Right cardiac atrium (tissue), 5 donors: ENCODE measurements at regions not wholly inside any gene's neighbourhood (a gene's known extent, or its start where the extent isn't known, plus 50 kb on each side); places are given as distances from the start of the nearest gene placed in this dataset.
"Not testable (repeated sequence)": the region's sequence is repeated elsewhere in the genome, so short reads cannot be mapped to it uniquely, and the experiment has no call there.

Experiments used
- ATAC-seq, 2 donors: fragments of 200-7000 bp; cut with Tn5 transposase; one replicate each; pipeline versions ENCODE4 v1.8.0 to v1.9.1; 2020; ENCODE audit warnings: moderate library complexity in 2 of 2, mild to moderate bottlenecking in 1 of 2
- DNase-seq, 3 donors: peaks; one replicate each; pipeline ENCODE4 v3.0.0-alpha.2; 2020
- H3K27ac ChIP-seq: one replicate; pipeline ENCODE4 v1.5.1; 2013; ENCODE audit warnings: mild to moderate bottlenecking, low read length, control low read depth, moderate library complexity
- H3K27me3 ChIP-seq: one replicate; pipeline ENCODE4 v1.6.1; 2013; ENCODE audit not compliant: control insufficient read depth, insufficient read depth
- H3K4me1 ChIP-seq: one replicate; pipeline ENCODE4 v1.6.1; 2013; ENCODE audit warnings: low read length; ENCODE audit not compliant: control insufficient read depth, insufficient read depth
- H3K4me3 ChIP-seq: one replicate; pipeline ENCODE4 v1.5.1; 2013; ENCODE audit warnings: low read length, control low read depth
- H3K9me3 ChIP-seq: one replicate; pipeline ENCODE4 v1.6.1; 2013; ENCODE audit warnings: low read length; ENCODE audit not compliant: control insufficient read depth
- WGBS: extraction: QIAGEN DNeasy Blood & Tissue Kit; methylation state at CpG from one replicate; pipeline ENCODE4 v1.1.7; 2013; 5-methylcytosine and 5-hydroxymethylcytosine counted together
- intact Hi-C, 4 donors: fragments of 100-400 bp; cut with DNase I; formaldehyde crosslinking; loops; one replicate each; pipeline versions ENCODE4 v1.11.0 to v1.14.0; 2022 to 2023
- donor health status: healthy with polysubstance abuse.
- donor health status: DM: no; HTN: yes; CAD: no.
- donor health status: DM: no; HTN: no; CAD: no.
- donor health status: DM: no; HTN: yes; CAD: no; lungs with severe emphysema.
- donor health status: DM: yes; HTN: yes; CAD: no.

DNA sequence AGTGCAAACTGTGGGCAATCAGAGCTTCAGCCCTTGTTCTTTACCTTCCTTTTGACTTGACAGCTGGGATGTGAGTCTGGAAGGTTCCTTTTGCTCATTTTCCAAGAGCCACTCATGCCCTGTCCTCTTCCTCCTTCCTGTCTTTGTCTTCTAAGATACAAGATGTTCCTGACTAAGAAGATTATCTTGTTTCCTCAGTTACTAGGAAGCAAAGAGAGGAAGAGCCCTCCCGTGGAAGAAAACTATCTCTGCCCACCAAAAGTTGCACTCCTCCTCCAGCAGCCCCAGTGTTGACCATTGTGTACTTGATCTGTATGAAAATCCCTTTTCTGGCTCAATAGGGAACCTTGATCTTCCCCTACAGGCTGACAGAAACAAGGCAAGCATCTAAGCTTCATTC, 138.0 kb downstream of the C12orf75 start:
- peak overlapping the region; percentile 57 for H3K27ac ChIP-seq
- DNase-seq (no peak), ATAC-seq (peak; percentile 54 to 74)
- WGBS, result 35% methylated on average over 1 of the region's 1 CpG
- no peaks in the 10 kb centered on the region for H3K9me3 ChIP-seq
- peaks cover 5% of the 10 kb centered on the region for H3K4me1 ChIP-seq
- intact Hi-C loops, result no loop called here
- no peak overlapping the region for H3K4me3 ChIP-seq
- H3K27me3 ChIP-seq, result no peaks in the 10 kb centered on the region

DNA sequence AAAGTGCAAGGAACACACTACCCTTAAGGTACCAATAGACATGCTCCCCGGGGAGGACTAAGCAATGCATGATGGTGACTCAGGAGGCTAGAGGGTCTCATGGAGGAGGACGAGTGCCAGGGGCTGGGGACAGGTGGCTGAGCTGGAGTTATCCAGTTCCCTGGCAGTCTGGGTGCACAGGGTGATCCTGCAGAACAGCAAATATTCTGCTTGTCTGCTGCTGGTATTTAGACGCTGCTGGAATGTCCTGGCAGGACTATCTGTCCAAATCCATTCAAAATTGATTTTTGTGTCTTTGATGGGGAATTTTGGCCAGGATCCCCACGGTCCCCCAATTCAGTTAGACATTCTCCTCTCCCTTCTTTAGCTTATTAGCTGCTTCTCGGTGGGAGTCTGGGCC, 138.7 kb downstream of the C12orf75 start:
- WGBS, result 71% methylated on average over 5 of the region's 5 CpGs
- ATAC-seq (no peak), DNase-seq (no peak)
- Histone ChIP-seq H3K9me3 (no peaks in the 10 kb centered on the region), H3K27ac (peak overlapping the region; percentile 57), H3K4me1 (peaks cover 5% of the 10 kb centered on the region), H3K27me3 (no peaks in the 10 kb centered on the region), H3K4me3 (no peak overlapping the region)
- intact Hi-C loops, result no loop called here

DNA sequence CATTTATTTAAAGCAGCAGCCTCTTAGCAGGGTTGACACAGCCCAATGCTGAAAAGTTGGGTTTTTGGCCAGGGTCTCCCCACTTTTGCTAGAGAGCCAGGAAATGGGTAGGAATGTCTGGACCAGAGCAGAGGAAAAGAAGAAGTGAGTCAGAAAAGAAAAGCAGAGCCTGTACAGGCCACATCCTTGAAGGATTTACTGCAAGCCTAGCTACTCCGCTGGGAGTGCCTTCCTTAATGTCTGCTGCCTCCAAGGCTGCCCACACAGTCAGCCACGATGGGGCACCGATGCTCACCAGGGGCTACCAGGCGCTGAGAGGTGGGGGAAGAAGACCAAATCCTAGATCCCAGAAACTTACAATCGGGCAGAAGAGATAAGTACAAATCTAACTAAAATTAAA, 139.2 kb downstream of the C12orf75 start:
- 76% methylated on average over 5 of the region's 5 CpGs for WGBS
- H3K4me1 ChIP-seq, result peaks cover 5% of the 10 kb centered on the region
- ATAC-seq (no peak), DNase-seq (no peak)
- H3K4me3 ChIP-seq, result no peak overlapping the region
- intact Hi-C loops, result no loop called here
- peak overlapping the region; percentile 44 for H3K27ac ChIP-seq
- H3K27me3 ChIP-seq, result no peaks in the 10 kb centered on the region
- H3K9me3 ChIP-seq, result no peaks in the 10 kb centered on the region

DNA sequence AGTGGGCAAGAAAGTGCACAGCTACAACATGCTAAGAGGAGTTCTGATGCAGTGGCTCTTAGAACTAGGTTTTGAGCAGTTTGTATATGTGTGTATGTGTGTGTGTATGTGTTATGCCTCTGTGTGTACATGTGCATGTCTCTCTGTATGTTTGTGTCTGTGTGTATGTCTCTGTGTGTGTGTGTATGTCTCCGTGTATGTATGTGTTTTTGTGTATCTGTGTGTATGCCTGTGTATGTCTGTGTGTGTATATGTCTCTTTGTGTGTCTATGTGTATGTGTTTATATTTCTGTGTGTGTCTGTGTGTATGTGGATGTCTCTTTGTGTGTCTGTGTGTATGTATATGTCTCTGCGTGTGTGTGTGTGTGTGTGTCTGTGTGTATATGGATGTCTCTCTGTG, 139.6 kb downstream of the C12orf75 start:
- Histone ChIP-seq H3K27me3 (no peaks in the 10 kb centered on the region), H3K4me1 (peaks cover 5% of the 10 kb centered on the region), H3K4me3 (no peak overlapping the region), H3K27ac (peak overlapping the region; percentile 26), H3K9me3 (no peaks in the 10 kb centered on the region)
- DNase-seq (no peak), ATAC-seq (no peak)
- intact Hi-C loops, result no loop called here
- WGBS, result 68% methylated on average over 2 of the region's 2 CpGs

DNA sequence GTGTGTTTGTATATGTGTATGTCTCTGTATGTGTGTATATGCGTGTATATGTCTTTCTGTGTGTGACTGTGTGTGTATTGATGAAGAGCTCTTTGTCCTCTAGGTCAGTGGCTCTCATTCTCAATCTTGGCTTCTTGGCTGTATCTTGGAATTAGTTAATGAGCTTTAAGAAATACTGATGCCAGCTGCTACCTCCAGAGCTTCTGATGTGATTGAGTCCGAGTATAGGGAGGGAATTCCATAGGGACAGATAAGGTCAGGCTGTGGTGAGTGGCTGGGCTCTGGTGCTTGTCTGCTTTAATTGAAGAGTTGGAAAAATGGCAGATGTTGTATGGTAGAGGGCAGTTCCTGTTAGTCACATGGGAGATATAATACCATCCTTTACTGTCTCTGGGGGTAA, 140.1 kb downstream of the C12orf75 start:
- DNase-seq, result no peak
- H3K27ac ChIP-seq, result peak overlapping the region; percentile 26
- WGBS, result 87% methylated on average over 2 of the region's 2 CpGs

DNA sequence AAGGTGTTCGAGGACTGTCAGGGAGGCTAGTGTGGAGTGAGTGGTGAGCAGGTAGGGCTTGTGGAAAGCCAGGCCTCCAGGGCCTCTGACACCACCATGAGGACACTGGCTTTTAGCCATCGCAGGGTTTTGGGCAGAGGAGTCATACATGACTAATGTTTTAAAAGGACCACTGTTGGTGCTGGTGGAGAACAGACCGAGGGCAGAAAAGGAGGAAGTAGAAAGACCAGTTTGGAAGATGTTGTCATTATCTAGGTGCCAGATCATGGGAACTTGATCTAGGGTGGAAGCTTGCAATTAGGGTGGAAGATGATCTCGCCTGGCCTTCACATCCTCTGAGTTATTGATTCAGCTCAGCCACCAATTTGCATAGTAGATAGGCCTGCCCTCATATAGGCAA, 144.2 kb downstream of the C12orf75 start:
- Histone ChIP-seq H3K4me1 (no peaks in the 10 kb centered on the region), H3K27me3 (no peaks in the 10 kb centered on the region), H3K9me3 (no peaks in the 10 kb centered on the region), H3K27ac (no peak overlapping the region), H3K4me3 (no peak overlapping the region)
- ATAC-seq (no peak), DNase-seq (no peak)
- intact Hi-C loops, result no loop called here
- WGBS, result 88% methylated on average over 4 of the region's 4 CpGs

More for the DNA sequence above, 140.1 kb downstream of the C12orf75 start:
- Histone ChIP-seq H3K9me3 (no peaks in the 10 kb centered on the region), H3K4me3 (no peak overlapping the region), H3K4me1 (peaks cover 5% of the 10 kb centered on the region), H3K27me3 (no peaks in the 10 kb centered on the region)
- intact Hi-C loops, result no loop called here
- no peak for ATAC-seq

DNA sequence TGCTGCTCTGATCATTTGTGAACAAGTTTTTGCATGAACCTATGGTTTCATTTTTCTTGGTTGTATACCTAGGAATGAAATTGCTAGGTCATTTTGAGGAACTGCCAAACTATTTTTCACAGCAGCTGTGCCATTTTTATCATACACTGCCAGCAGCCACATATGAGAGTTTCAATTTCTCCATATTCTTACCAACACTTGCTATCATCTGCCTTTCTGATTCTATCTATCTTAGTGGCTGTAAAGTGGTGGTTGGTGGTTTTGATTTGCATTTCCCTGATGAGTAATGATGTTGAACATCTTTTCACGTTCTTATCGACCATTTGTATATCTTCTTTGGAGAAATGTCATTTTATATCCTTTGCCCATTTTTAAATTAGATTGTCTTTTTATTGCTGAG, 146.1 kb downstream of the C12orf75 start:
- Histone ChIP-seq H3K27ac (no peak overlapping the region), H3K4me3 (no peak overlapping the region), H3K27me3 (no peaks in the 10 kb centered on the region), H3K4me1 (no peaks in the 10 kb centered on the region), H3K9me3 (no peaks in the 10 kb centered on the region)
- 59% methylated on average over 2 of the region's 2 CpGs for WGBS
- intact Hi-C loops, result no loop called here
- no peak for ATAC-seq
- no peak for DNase-seq

DNA sequence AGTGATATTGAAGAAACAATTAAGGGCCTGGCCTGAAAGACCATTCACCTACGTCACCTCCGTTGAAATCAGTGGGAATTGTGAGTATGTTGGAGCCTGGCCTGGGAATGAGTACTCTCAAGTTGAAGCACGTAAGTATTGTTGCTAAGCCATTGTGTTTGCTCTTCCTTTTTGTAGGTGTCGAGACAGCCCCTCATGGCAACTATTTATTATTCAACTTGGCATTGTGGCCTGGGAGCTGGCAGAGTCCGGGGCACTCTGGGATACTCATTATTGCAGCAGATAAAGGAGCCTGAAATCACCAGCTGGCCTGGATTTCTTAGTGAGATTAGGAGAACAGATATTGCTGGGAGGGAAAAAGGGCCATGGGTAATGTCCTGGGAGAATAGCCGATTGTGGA, 147.4 kb downstream of the C12orf75 start:
- no peaks in the 10 kb centered on the region for H3K4me1 ChIP-seq
- H3K4me3 ChIP-seq, result no peak overlapping the region
- ATAC-seq (peak in 1 of 2 donors; percentile 60), DNase-seq (no peak)
- no peak overlapping the region for H3K27ac ChIP-seq
- 63% methylated on average over 6 of the region's 6 CpGs for WGBS
- intact Hi-C loops, result no loop called here
- no peaks in the 10 kb centered on the region for H3K27me3 ChIP-seq
- H3K9me3 ChIP-seq, result no peaks in the 10 kb centered on the region

DNA sequence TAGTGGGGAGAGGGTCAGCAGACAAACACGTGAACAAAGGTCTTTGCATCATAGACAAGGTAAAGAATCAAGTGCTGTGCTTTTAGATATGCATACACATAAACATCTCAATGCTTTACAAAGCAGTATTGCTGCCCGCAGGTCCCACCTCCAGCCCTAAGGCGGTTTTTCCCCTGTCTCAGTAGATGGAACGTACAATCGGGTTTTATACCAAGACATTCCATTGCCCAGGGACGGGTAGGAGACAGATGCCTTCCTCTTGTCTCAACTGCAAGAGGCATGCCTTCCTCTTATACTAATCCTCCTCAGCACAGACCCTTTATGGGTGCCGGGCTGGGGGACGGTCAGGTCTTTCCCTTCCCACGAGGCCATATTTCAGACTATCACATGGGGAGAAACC, 148.3 kb downstream of the C12orf75 start:
- H3K27me3 ChIP-seq, H3K9me3 ChIP-seq, intact Hi-C loops, DNase-seq, ATAC-seq, H3K27ac ChIP-seq, H3K4me1 ChIP-seq, H3K4me3 ChIP-seq: not testable (repeated sequence)
- 88% methylated on average over 8 of the region's 9 CpGs for WGBS

DNA sequence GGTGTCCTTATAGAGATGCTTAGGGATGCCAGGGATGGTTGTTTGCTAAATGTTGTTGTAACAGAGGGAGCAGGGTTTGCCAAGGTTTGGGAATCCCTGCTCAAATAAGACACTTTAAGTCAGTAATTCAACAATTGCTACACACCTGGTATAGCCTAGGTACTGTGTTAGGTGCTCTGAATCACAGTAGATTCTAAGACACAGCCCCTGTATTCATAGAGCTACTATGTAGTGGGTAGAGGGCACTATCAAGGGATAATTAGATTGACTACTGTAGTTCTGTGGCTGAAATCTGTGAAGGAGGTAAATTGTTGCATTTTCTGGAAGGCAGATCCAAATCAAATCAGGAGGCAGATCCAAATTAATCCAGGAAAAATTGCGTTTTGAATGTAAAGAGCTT, 149.2 kb downstream of the C12orf75 start:
- Histone ChIP-seq H3K4me1 (no peaks in the 10 kb centered on the region), H3K4me3 (no peak overlapping the region), H3K9me3 (no peaks in the 10 kb centered on the region), H3K27ac (no peak overlapping the region), H3K27me3 (no peaks in the 10 kb centered on the region)
- intact Hi-C loops, result no loop called here
- DNase-seq (no peak), ATAC-seq (no peak)
- WGBS, result 78% methylated on average over 1 of the region's 1 CpG

DNA sequence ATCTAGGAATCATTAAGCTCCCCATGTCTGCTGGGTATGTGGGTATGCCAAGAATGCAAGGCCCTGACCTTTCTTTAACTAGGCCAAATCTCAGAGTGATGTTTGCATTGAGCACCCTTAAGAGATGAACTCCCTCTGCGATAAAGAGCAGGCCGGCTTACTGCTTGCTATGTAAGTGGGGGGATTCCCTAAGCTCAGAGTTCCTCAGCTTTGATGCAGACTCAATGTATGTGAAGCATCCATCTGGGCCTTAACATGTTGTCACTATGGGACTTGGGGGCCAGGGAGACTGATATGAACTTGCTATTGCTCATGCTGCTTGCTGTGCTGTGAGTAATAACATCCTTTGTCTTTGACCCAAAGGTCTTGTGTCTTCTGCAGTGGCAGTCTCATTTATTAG, 149.7 kb downstream of the C12orf75 start:
- Histone ChIP-seq H3K4me1 (no peaks in the 10 kb centered on the region), H3K9me3 (no peaks in the 10 kb centered on the region), H3K27me3 (no peaks in the 10 kb centered on the region), H3K27ac (no peak overlapping the region), H3K4me3 (no peak overlapping the region)
- DNase-seq (no peak), ATAC-seq (no peak)
- intact Hi-C loops, result no loop called here
- 72% methylated on average over 2 of the region's 2 CpGs for WGBS
